A673 (cell line): ENCODE measurements at regions not wholly inside any gene's neighbourhood (a gene's known extent, or its start where the extent isn't known, plus 50 kb on each side); places are given as distances from the start of the nearest gene placed in this dataset.

ENCODE experiments used
- BruUV-seq: library from RNA; stranded (reverse); fragments of 400-500 nt; replicated peaks from 2 replicates; lab custom pipeline; 2021; lab: Mats Ljungman, UMichigan
- CTCF ChIA-PET: fragments of 300-600 bp; sonication (Branson Sonifier 250); formaldehyde crosslinking; loops from one replicate; lab custom pipeline; 2022; ENCODE audit warnings: antibody characterized with exemption; lab: Charles Lee
- POLR2A ChIA-PET: fragments of 300-600 bp; sonication (Branson Sonifier 250); formaldehyde crosslinking; loops from one replicate; lab custom pipeline; 2022; ENCODE audit warnings: antibody characterized with exemption; ENCODE audit not compliant: low non-redundant PET; lab: Charles Lee
- DNase-seq: peaks from one replicate; pipeline ENCODE4 v3.0.0-alpha.2; 2015; ENCODE audit warnings: low spot score
- H3K27ac ChIP-seq: fragments of 200-600 bp; sonication (generic); 2 replicates; pipeline ENCODE4 v1.5.1; 2016; ENCODE audit warnings: mixed run types, low read depth, mild to moderate bottlenecking, mixed read lengths, antibody characterized with exemption, low read length; ENCODE audit not compliant: poor library complexity, severe bottlenecking
- H3K27me3 ChIP-seq: fragments of 200-600 bp; sonication (generic); replicated peaks from 2 replicates; pipeline ENCODE4 v1.6.1; 2017; ENCODE audit warnings: mixed run types, low read depth, mild to moderate bottlenecking, mixed read lengths, antibody characterized with exemption, low read length; ENCODE audit not compliant: insufficient read depth, poor library complexity
- H3K36me3 ChIP-seq: fragments of 200-600 bp; sonication (generic); 2 replicates; pipeline ENCODE4 v1.6.1; 2016; ENCODE audit warnings: mixed run types, mild to moderate bottlenecking, mixed read lengths, antibody characterized with exemption, low read length; ENCODE audit not compliant: insufficient read depth, poor library complexity, severe bottlenecking
- H3K4me1 ChIP-seq: fragments of 200-600 bp; sonication (generic); 2 replicates; pipeline ENCODE4 v1.6.1; 2017; ENCODE audit warnings: mixed run types, mild to moderate bottlenecking, mixed read lengths, antibody characterized with exemption, low read length; ENCODE audit not compliant: insufficient read depth, poor library complexity, severe bottlenecking
- H3K4me3 ChIP-seq: fragments of 200-600 bp; sonication (generic); 2 replicates; pipeline ENCODE4 v1.5.1; 2016; ENCODE audit warnings: low read depth, mixed run types, mild to moderate bottlenecking, mixed read lengths, low read length; ENCODE audit not compliant: poor library complexity, severe bottlenecking
- H3K9me3 ChIP-seq: fragments of 200-600 bp; sonication (generic); 2 replicates; pipeline ENCODE4 v1.6.1; 2016; ENCODE audit warnings: mixed run types, low read depth, mild to moderate bottlenecking, mixed read lengths, antibody characterized with exemption, low read length; ENCODE audit not compliant: poor library complexity, severe bottlenecking
- CTCF ChIP-seq: fragments of 300-800, 200-600 bp; sonication (generic); conservative IDR thresholded peaks from 2 replicates; pipeline ENCODE4 v1.5.1; 2017; ENCODE audit warnings: low read depth, mild to moderate bottlenecking, antibody characterized with exemption, low read length, moderate library complexity, mixed read lengths
- EZH2 ChIP-seq: fragments of 200-600 bp; sonication (generic); IDR thresholded peaks from 2 replicates; pipeline ENCODE4 v1.6.1; 2017; ENCODE audit warnings: borderline replicate concordance, low read depth, mild to moderate bottlenecking, mixed read lengths, antibody characterized with exemption, low read length; ENCODE audit not compliant: poor library complexity, severe bottlenecking
- intact Hi-C: fragments of 100-400 bp; cut with micrococcal nuclease; formaldehyde crosslinking; loops from one replicate; pipeline ENCODE4 v1.10.0; 2022; ENCODE audit not compliant: unreplicated experiment

DNA sequence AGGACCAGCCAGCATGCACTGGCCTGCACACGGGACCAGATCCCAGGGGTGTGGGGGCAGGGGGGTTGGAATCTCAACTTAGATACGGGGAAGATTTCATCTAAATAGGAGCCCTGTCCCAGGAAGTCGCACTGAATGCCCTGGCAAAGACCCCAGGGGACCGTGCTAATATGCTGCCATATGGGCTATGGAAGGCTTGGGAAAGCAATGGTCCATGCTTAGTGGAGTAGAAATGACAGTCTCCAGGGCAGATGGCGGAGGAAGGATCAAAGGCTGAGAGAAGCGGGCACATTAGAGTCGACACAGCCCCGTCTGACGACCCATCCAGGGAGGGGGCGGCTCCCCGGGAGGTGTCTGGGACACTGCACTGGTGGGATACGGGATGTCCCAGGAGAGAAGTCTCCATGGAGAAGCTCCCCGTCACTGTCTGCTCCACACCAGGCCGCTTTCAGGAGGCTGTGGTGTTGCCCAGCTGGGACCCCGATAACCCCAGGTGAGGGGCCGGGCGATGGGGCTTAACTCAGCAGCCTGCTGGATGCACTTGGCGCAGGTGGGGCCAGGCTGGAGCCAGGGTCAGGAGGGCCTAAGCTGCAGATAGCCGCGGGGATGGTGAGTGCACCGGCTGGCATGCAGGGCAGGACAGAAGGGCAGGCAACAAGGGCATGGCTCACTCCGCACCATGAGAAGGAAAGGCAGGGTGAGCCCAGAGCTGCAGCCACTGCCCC lies 377.7 kb upstream of the IRX1 start:
- no peak for DNase-seq
- intact Hi-C loops, result no loop called here
- H3K27me3 ChIP-seq, result no peaks in the 10 kb centered on the region
- H3K27ac ChIP-seq, result no peak overlapping the region
- H3K4me3 ChIP-seq, result no peak overlapping the region
- no peak for TF ChIP-seq EZH2
- no peak for TF ChIP-seq CTCF
- CTCF ChIA-PET, result no interaction called here
- no peaks in the 10 kb centered on the region for H3K4me1 ChIP-seq
- peaks cover 34% of the 10 kb centered on the region for H3K9me3 ChIP-seq
- POLR2A ChIA-PET, result no interaction called here
- no peaks in the 10 kb centered on the region for H3K36me3 ChIP-seq
- no TSS peak for BruUV-seq

- Histone ChIP-seq H3K36me3 (no peaks in the 10 kb centered on the region), H3K27ac (no peak overlapping the region), H3K4me1 (no peaks in the 10 kb centered on the region), H3K27me3 (no peaks in the 10 kb centered on the region), H3K4me3 (no peak overlapping the region), H3K9me3 (peaks cover 37% of the 10 kb centered on the region)
- intact Hi-C loops, result no loop called here
- TF ChIP-seq CTCF, result no peak
- TF ChIP-seq EZH2, result no peak
- no TSS peak for BruUV-seq
- POLR2A ChIA-PET, result no interaction called here
- CTCF ChIA-PET, result no interaction called here
- DNase-seq, result no peak
These were observed 378.5 kb upstream of the IRX1 start for GRCh38 chr5:3217114-3217513.

GRCh38 chr5:3216386-3216785 lies 379.2 kb upstream of the IRX1 start:
- BruUV-seq, result no TSS peak
- no peaks in the 10 kb centered on the region for H3K4me1 ChIP-seq
- H3K36me3 ChIP-seq, result no peaks in the 10 kb centered on the region
- POLR2A ChIA-PET, result no interaction called here
- no peaks in the 10 kb centered on the region for H3K27me3 ChIP-seq
- no peak overlapping the region for H3K4me3 ChIP-seq
- no peak for DNase-seq
- H3K9me3 ChIP-seq, result peaks cover 37% of the 10 kb centered on the region
- intact Hi-C loops, result no loop called here
- TF ChIP-seq EZH2 (no peak), CTCF (no peak)
- CTCF ChIA-PET, result no interaction called here
- H3K27ac ChIP-seq, result no peak overlapping the region
